T-helper 1 cell treated with Interleukin-12 subunit alpha and Interleukin-12 subunit beta and Interleukin-4 antibody, amounts not matched to agents 30 μg/mL and 1 μg/mL, for 36 hours (primary cell): ENCODE measurements at regions not wholly inside any gene's neighbourhood (a gene's known extent, or its start where the extent isn't known, plus 50 kb on each side); places are given as distances from the start of the nearest gene placed in this dataset.

Experiments used
- H3K27ac Mint-ChIP-seq: one replicate; pipeline ENCODE4 v1.8.0; 2021; ENCODE audit warnings: mild to moderate bottlenecking, mixed read lengths
- H3K27me3 Mint-ChIP-seq: one replicate; pipeline ENCODE4 v1.8.0; 2021; ENCODE audit warnings: low read depth, mixed read lengths
- H3K36me3 Mint-ChIP-seq: one replicate; pipeline ENCODE4 v1.8.0; 2021; ENCODE audit warnings: low read depth, mixed read lengths
- H3K4me1 Mint-ChIP-seq: one replicate; pipeline ENCODE4 v1.8.0; 2021; ENCODE audit warnings: low read depth, mixed read lengths
- H3K4me3 Mint-ChIP-seq: one replicate; pipeline ENCODE4 v1.8.0; 2021; ENCODE audit warnings: mild to moderate bottlenecking, moderate library complexity, mixed read lengths
- H3K9me3 Mint-ChIP-seq: one replicate; pipeline ENCODE4 v1.8.0; 2021; ENCODE audit warnings: mixed read lengths

DNA sequence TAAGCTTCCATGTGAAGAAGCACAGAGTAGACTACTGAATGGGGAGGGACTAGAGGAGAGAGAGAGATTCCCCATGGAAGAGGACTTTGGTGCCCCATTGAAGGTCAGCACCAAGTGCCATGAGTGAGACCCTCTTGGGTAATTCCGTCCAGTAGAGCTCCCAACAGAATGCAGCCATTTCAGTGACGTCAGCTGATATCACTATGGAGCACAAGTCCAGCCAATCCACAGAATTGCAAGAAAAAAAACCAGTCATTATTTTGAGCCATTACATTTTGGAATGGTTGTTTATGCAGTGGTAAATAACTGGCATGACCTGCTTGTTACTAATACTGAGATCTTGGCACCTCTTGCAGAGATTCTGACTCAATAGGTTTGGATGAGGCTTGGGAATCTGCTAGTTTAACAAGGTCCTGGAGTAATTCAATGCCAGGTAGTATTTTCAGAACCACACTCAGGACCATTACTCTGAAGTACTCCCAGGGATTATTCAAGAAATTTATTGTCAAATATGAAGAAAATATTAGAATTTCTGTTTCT is 52.6 kb upstream of the SP8 start:
- no peaks in the 10 kb centered on the region for H3K9me3 Mint-ChIP-seq
- H3K27me3 Mint-ChIP-seq = no peaks in the 10 kb centered on the region
- no peak overlapping the region for H3K27ac Mint-ChIP-seq
- no peak overlapping the region for H3K4me3 Mint-ChIP-seq
- H3K4me1 Mint-ChIP-seq = no peaks in the 10 kb centered on the region
- no peaks in the 10 kb centered on the region for H3K36me3 Mint-ChIP-seq

DNA sequence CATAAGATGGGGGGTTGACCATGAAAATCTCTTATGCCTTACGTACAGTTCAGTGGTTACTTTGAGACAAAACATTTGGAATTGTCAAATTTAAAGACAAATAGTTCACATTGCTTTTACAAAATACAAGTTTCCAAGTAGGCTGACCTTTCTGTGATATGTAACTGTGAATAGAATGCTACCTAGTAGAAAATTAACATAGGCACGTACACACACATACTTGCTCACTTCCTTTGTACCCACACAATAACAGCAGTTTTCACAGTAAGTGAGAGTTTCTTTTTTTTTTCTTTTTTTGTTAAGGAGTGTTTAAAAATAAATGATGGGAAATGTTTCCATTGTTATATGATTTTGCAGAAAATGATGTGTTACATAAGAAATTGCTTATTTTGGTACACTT is 53.3 kb upstream of the SP8 start:
- no peaks in the 10 kb centered on the region for H3K4me1 Mint-ChIP-seq
- no peaks in the 10 kb centered on the region for H3K9me3 Mint-ChIP-seq
- no peak overlapping the region for H3K4me3 Mint-ChIP-seq
- no peaks in the 10 kb centered on the region for H3K36me3 Mint-ChIP-seq
- no peaks in the 10 kb centered on the region for H3K27me3 Mint-ChIP-seq
- no peak overlapping the region for H3K27ac Mint-ChIP-seq

DNA sequence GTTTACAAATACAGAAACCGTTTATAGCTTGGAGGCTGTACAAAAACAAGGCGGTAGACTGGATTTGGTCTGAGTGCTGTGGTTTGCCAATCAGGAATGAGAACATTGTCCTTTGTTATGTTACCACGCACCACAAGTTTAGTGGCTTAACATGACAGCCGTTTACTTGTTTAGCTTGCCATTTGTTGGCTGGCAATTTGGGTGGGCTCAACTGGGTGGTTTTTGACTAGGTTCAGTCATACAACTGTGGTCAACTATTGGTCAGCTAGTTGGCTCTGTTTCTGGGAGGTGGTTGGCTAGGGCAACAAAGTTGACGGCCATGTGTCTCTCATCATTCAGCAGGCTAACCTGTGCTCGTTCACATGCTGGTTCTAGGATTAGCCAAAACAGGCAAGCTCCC is 60.1 kb upstream of the SP8 start:
- Mint-ChIP-seq H3K9me3 (no peaks in the 10 kb centered on the region), H3K27me3 (no peaks in the 10 kb centered on the region), H3K4me1 (no peaks in the 10 kb centered on the region), H3K4me3 (no peak overlapping the region), H3K36me3 (no peaks in the 10 kb centered on the region), H3K27ac (no peak overlapping the region)

DNA sequence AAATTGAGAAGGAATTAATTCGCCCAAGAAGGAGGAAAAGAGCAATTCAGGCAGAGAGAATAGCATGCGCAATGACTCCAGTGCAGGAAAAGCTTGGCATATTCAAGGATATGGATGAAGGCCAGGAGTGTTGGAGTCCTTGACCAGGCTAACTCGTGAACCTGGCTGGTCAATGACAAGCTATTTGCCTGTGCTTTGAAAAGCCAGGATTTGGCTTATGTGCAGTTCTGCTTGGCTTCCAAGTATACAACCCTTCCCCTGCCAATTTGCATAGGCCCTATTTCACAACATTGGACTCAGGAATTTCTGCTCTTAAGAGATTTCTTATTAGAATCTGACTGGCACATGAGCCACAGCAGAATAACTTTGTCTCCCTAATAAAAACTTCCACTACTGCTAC is 72.3 kb upstream of the SP8 start:
- H3K9me3 Mint-ChIP-seq = no peaks in the 10 kb centered on the region
- no peaks in the 10 kb centered on the region for H3K36me3 Mint-ChIP-seq
- no peak overlapping the region for H3K27ac Mint-ChIP-seq
- no peak overlapping the region for H3K4me3 Mint-ChIP-seq
- no peaks in the 10 kb centered on the region for H3K4me1 Mint-ChIP-seq
- H3K27me3 Mint-ChIP-seq = no peaks in the 10 kb centered on the region

DNA sequence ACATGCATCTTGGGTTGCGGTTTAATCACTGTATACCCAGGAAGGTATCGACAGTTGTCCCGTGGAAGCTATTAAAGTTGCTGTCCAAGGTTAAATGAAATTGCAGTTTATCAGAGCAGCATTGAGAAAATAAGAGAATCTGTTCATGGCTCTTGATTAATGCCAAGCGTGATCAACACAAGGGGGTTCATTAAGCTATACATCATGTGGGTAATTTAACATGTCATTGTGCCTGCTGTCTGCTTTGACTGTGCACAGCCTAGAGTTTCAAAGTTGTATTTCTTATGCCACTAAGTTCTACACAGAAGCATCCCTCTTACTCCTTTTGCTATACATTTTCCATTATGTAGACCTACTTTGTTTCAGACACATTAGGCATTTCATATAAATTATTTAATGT is 74.8 kb upstream of the SP8 start:
- no peak overlapping the region for H3K27ac Mint-ChIP-seq

DNA sequence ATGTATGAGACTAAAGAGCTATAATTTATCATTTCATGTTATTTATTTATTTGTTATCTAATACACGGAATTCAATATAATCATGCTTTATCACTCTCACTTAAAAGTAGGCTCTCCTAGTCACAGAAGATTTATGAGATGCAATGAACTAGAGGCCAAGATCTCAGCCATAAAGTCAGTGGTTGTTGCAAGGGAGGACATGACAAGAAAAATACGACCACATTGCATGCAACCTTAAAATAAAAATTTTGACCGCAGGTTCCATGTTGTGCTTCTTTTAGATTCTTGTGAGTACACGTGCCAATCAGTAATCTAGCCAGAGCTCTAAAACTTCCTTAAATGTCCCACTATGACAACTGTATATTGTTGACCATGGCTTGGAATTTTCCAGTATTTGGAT is 75.9 kb upstream of the SP8 start:
- H3K36me3 Mint-ChIP-seq = no peaks in the 10 kb centered on the region
- H3K4me3 Mint-ChIP-seq = no peak overlapping the region
- H3K9me3 Mint-ChIP-seq = no peaks in the 10 kb centered on the region
- H3K27me3 Mint-ChIP-seq = no peaks in the 10 kb centered on the region
- H3K4me1 Mint-ChIP-seq = no peaks in the 10 kb centered on the region
- H3K27ac Mint-ChIP-seq = no peak overlapping the region

More for the DNA sequence above, 74.8 kb upstream of the SP8 start:
- Mint-ChIP-seq H3K27me3 (no peaks in the 10 kb centered on the region), H3K9me3 (no peaks in the 10 kb centered on the region), H3K36me3 (no peaks in the 10 kb centered on the region), H3K4me1 (no peaks in the 10 kb centered on the region), H3K4me3 (no peak overlapping the region)

DNA sequence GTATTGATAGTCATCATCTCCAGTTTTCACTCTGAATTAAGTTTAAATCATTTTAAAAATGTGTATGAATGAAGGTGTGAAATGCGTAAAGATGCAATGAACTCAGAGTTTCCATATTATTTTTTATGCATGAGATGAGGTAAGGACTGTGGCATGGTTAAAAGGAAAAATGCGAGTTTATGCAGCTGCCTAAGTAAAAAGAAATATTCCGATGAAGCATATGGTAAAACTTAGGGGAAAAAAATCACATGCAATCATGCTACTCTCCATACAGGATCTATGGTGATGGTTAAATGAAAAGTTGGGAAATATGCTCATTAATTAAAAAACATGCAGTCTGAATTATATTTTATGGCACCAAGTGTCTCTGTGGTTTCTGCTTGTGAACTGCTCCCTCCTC is 77.5 kb upstream of the SP8 start:
- Mint-ChIP-seq H3K36me3 (no peaks in the 10 kb centered on the region), H3K9me3 (no peaks in the 10 kb centered on the region), H3K27ac (no peak overlapping the region), H3K4me3 (no peak overlapping the region), H3K27me3 (no peaks in the 10 kb centered on the region), H3K4me1 (no peaks in the 10 kb centered on the region)

DNA sequence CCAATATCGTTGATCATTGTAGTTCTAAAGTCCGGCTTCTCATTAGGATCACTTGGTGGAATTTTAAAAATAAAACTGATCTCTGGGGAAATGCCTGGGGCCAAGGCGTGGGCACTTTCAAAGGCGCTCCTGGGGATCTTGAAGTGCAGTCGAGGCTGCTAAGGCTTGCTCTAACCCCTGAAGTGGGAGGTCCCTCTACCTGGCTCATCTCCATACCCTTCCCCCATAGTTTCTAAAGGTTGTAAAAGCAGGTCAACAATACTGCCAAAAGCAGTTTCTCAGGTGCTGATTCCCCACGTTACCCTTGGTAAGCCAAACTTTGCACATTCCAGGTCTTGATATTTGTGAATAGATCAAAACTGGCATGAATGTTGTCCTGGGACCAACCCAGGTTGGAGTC is 79.0 kb upstream of the SP8 start:
- no peaks in the 10 kb centered on the region for H3K4me1 Mint-ChIP-seq

DNA sequence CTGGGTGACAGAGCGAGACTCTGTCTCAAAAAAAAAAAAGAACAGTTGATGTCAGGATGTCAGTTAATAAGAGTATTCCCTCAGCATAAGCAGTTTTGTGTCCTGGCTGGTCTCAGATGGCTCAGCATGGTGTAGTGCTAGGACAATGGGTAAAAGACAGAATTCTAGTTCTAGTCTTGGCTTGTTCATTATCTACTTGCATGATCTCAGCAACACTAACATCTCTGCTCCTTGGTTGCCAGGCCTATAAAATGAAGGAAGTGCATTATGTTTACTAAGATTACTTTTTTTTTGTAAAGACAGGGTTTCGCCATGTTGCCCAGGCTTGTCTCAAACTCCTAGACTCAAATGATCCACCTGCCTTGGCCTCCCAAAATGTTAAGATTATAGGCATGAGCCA is 84.3 kb upstream of the SP8 start:
- H3K4me3 Mint-ChIP-seq = no peak overlapping the region
- H3K27me3 Mint-ChIP-seq = no peaks in the 10 kb centered on the region
- H3K9me3 Mint-ChIP-seq = no peaks in the 10 kb centered on the region
- no peaks in the 10 kb centered on the region for H3K36me3 Mint-ChIP-seq
- H3K27ac Mint-ChIP-seq = no peak overlapping the region
- no peaks in the 10 kb centered on the region for H3K4me1 Mint-ChIP-seq

More for the DNA sequence above, 79.0 kb upstream of the SP8 start:
- Mint-ChIP-seq H3K9me3 (no peaks in the 10 kb centered on the region), H3K4me3 (no peak overlapping the region), H3K36me3 (no peaks in the 10 kb centered on the region), H3K27me3 (no peaks in the 10 kb centered on the region), H3K27ac (no peak overlapping the region)

DNA sequence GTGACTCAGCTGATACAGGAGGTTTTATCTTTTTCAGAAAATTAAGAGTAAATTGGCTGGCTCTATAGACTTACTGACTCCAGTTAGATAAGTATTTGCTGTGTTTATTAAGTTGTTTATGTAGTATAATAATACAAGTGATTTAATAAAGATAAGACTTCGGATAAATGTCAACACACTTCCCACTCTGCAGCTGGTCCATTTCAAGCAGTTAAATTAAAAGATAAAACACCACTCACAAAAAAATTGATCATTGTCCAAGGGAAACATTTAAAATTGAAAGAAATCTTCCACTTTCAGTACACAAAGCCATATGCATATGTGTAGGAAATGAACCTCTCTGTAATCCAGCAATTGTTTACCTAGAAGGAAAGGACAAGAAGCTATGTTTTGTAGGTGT is 106.1 kb upstream of the SP8 start:
- H3K9me3 Mint-ChIP-seq = peaks cover 6% of the 10 kb centered on the region

DNA sequence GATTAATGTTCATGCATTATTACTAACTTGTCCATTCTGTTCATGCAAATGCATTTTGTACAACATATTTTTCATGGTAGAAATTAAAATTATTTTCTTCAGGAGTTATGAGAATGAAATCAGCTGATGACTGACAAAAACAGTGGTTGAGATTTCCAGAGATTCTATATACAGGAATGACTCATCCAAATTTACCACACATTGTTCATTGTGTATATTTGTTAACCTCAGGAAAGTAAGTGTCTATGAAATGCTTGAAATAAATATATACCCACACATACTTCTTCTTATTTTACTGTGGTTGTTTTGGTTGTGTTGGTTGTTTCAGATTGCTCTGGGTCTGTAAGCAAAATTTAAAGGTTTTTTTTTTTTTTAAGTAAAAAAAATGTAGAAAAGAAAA is 108.1 kb upstream of the SP8 start:
- Mint-ChIP-seq H3K4me3 (no peak overlapping the region), H3K27me3 (no peaks in the 10 kb centered on the region), H3K27ac (no peak overlapping the region), H3K9me3 (no peaks in the 10 kb centered on the region), H3K4me1 (no peaks in the 10 kb centered on the region), H3K36me3 (no peaks in the 10 kb centered on the region)

More for the DNA sequence above, 106.1 kb upstream of the SP8 start:
- no peaks in the 10 kb centered on the region for H3K27me3 Mint-ChIP-seq
- no peaks in the 10 kb centered on the region for H3K4me1 Mint-ChIP-seq
- no peak overlapping the region for H3K27ac Mint-ChIP-seq
- no peak overlapping the region for H3K4me3 Mint-ChIP-seq
- H3K36me3 Mint-ChIP-seq = no peaks in the 10 kb centered on the region

DNA sequence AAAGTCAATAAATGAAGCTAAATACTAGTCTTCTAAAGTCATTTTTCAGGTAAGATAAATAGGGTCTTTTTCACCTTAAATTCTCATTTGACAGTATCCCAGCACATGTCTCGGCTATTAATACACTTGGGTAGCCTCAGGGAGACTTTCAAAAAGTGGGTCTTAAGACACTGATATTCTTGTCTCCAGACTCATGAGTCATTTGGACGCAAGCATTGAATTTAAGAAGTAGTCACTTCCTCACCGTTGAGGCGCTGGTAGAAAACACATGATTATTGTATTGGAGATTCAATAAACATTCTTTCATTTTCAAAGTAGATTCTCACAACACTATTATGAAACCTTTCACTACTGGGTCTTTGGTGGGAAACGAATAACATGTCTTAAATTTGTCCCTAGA is 108.9 kb upstream of the SP8 start:
- H3K27ac Mint-ChIP-seq = no peak overlapping the region
- no peaks in the 10 kb centered on the region for H3K4me1 Mint-ChIP-seq
- H3K36me3 Mint-ChIP-seq = no peaks in the 10 kb centered on the region
- no peaks in the 10 kb centered on the region for H3K9me3 Mint-ChIP-seq
- no peak overlapping the region for H3K4me3 Mint-ChIP-seq
- no peaks in the 10 kb centered on the region for H3K27me3 Mint-ChIP-seq

DNA sequence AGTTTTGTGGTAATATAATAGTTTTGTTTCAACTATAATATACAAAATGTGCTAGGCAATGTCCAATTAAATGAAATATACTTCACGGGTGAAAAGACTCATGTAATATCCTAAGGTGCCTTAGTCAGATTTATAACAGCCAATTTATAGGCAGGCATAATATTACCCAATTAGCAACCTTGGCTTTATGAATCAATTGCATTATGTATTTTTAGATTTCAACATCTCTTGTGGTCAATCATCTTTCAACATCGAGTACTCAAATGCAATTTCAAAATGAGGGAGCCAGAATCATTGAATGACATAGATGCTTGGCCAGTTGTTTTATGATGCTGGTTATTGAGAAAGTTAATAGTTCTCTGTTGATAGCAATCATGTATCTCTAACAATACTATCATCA is 110.3 kb upstream of the SP8 start:
- Mint-ChIP-seq H3K4me3 (no peak overlapping the region), H3K9me3 (no peaks in the 10 kb centered on the region), H3K27me3 (no peaks in the 10 kb centered on the region), H3K4me1 (no peaks in the 10 kb centered on the region), H3K36me3 (no peaks in the 10 kb centered on the region), H3K27ac (no peak overlapping the region)

DNA sequence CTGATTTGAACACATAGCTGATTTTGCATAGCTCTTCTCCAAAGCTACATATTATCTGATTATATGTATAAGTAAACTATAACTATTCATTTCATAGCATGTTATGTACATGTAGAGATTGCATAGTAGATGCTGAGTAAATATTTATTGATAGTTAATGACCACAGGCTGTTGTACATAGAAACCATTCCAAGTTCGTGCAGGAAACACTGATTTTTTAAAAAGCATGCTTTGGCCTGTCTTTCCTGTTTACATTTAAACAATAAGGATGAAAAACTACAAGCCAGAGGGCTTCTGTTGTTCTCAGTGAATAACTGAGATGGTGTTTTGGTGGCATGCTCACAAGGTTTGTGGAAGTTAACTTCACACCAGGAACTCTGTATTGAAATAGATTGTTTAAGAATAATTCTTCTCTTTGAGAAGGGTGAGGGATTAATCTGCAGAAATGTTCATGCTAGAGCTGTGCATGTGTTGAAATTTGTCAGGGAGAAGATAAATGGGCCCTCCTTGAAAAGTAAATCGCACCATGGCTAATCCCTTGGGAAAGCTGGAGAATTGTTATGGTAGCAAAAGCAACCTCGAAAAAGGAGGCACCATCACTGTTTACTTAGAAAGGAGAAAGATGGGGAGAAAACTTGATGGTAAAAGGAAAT is 120.2 kb upstream of the SP8 start:
- no peaks in the 10 kb centered on the region for H3K36me3 Mint-ChIP-seq
- H3K4me3 Mint-ChIP-seq = no peak overlapping the region
- H3K27ac Mint-ChIP-seq = no peak overlapping the region
- no peaks in the 10 kb centered on the region for H3K27me3 Mint-ChIP-seq
- H3K9me3 Mint-ChIP-seq = no peaks in the 10 kb centered on the region
- H3K4me1 Mint-ChIP-seq = no peaks in the 10 kb centered on the region

DNA sequence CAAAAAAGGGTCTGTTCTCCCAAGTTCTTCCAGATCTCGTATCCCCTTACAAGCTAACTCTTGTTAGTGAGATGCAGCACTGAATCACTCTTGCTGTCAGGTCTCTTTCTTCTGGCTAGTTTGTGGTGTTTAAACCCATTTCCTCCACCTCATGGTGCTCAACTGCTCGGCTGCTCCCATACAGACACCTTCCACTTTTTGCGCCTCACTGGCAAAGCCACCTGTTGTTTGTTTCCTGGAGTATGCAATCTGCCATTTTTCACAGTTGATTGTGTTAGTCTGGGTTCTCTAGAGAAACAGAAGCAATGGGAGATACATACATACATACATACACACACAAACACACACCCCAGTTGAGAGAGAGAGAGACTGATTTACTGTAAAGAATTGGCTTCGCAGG is 124.4 kb upstream of the SP8 start:
- H3K36me3 Mint-ChIP-seq = no peaks in the 10 kb centered on the region
- H3K4me3 Mint-ChIP-seq = no peak overlapping the region
- H3K9me3 Mint-ChIP-seq = no peaks in the 10 kb centered on the region
- H3K4me1 Mint-ChIP-seq = no peaks in the 10 kb centered on the region
- H3K27ac Mint-ChIP-seq = no peak overlapping the region
- no peaks in the 10 kb centered on the region for H3K27me3 Mint-ChIP-seq

DNA sequence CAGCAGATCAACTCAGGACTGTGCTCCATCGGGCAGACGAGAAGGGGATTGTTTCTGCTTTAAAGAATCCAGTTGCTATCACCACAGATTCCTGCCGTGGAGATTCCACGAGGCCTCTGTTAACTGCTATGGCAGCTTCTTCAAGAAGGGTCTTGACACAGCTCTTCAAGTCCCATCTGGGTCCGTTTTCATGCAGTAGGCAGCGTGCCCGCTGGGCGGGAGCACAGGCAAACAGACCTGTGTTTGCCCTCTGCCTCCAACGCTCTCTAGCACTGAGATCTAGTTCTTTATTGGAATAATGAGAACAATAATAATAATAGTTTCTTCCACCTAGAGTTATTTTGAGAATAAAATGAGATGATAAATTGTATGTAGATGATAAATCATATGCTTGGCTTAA is 127.2 kb upstream of the SP8 start:
- H3K9me3 Mint-ChIP-seq = no peaks in the 10 kb centered on the region
- no peaks in the 10 kb centered on the region for H3K36me3 Mint-ChIP-seq
- H3K4me1 Mint-ChIP-seq = no peaks in the 10 kb centered on the region
- H3K27me3 Mint-ChIP-seq = no peaks in the 10 kb centered on the region
- no peak overlapping the region for H3K27ac Mint-ChIP-seq
- no peak overlapping the region for H3K4me3 Mint-ChIP-seq
